ENCODE measurements at regions not wholly inside any gene's neighbourhood (a gene's known extent, or its start where the extent isn't known, plus 50 kb on each side); places are given as distances from the start of the nearest gene placed in this dataset.

- TF ChIP-seq ISL1 (CRISPR knock-in tag; IDR thresholded peaks at IDR 0.05), result no peak
- no peak for TF ChIP-seq OSR1 (CRISPR knock-in tag; IDR thresholded peaks at IDR 0.05)
- no peak for TF ChIP-seq ZNF565 (CRISPR knock-in tag; conservative IDR thresholded peaks at IDR 0.05; ENCODE audit: low read depth)
- TF ChIP-seq SNAI2 (CRISPR knock-in tag; IDR thresholded peaks at IDR 0.05), result no peak
- no peak for TF ChIP-seq PPARA (CRISPR knock-in tag; IDR thresholded peaks at IDR 0.05; ENCODE audit: borderline replicate concordance)
- TF ChIP-seq ZC3H10 (CRISPR knock-in tag; IDR thresholded peaks at IDR 0.05), result no peak
- TF ChIP-seq TCF4 (CRISPR knock-in tag; IDR thresholded peaks at IDR 0.05; ENCODE audit: borderline replicate concordance), result no peak
- TF ChIP-seq CSDC2 (CRISPR knock-in tag; IDR thresholded peaks at IDR 0.05), result no peak
- TF ChIP-seq TSHZ2 (CRISPR knock-in tag; IDR thresholded peaks at IDR 0.05), result no peak
- no peak for ATAC-seq
These were observed 265.2 kb downstream of the GATA3 start for GRCh38 chr10:8319704-8320103.

DNA sequence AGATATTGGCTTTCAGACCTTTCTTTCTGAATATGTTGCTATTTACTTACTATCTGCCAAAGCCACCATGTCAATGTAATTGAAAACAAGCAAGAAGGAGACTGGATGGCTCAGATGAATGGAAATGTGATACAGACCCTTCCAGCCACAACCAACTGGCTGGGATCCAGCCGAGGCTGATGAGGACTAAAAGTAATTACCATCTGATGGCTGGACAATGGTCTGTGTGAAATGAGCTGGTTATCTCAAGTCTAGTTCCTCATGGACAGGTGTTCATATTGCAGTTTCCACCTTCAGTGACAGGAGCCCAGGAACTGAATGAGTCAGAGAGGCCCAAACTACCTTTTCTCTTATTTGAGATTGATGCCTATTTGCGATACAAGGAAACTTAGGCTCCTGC lies 267.5 kb downstream of the GATA3 start:
- ATAC-seq, result no peak
- TF ChIP-seq, protein P1, sequence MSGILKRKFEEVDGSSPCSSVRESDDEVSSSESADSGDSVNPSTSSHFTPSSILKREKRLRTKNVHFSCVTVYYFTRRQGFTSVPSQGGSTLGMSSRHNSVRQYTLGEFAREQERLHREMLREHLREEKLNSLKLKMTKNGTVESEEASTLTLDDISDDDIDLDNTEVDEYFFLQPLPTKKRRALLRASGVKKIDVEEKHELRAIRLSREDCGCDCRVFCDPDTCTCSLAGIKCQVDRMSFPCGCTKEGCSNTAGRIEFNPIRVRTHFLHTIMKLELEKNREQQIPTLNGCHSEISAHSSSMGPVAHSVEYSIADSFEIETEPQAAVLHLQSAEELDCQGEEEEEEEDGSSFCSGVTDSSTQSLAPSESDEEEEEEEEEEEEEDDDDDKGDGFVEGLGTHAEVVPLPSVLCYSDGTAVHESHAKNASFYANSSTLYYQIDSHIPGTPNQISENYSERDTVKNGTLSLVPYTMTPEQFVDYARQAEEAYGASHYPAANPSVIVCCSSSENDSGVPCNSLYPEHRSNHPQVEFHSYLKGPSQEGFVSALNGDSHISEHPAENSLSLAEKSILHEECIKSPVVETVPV (CRISPR knock-in tag; IDR thresholded peaks at IDR 0.05), result no peak
- TF ChIP-seq, protein P2, sequence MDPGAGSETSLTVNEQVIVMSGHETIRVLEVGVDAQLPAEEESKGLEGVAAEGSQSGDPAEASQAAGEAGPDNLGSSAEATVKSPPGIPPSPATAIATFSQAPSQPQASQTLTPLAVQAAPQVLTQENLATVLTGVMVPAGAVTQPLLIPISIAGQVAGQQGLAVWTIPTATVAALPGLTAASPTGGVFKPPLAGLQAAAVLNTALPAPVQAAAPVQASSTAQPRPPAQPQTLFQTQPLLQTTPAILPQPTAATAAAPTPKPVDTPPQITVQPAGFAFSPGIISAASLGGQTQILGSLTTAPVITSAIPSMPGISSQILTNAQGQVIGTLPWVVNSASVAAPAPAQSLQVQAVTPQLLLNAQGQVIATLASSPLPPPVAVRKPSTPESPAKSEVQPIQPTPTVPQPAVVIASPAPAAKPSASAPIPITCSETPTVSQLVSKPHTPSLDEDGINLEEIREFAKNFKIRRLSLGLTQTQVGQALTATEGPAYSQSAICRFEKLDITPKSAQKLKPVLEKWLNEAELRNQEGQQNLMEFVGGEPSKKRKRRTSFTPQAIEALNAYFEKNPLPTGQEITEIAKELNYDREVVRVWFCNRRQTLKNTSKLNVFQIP (CRISPR knock-in tag; IDR thresholded peaks at IDR 0.05; ENCODE audit: borderline replicate concordance, low read depth), result no peak
- TF ChIP-seq GLIS3 (CRISPR knock-in tag; IDR thresholded peaks at IDR 0.05), result no peak
- TF ChIP-seq, protein P3, sequence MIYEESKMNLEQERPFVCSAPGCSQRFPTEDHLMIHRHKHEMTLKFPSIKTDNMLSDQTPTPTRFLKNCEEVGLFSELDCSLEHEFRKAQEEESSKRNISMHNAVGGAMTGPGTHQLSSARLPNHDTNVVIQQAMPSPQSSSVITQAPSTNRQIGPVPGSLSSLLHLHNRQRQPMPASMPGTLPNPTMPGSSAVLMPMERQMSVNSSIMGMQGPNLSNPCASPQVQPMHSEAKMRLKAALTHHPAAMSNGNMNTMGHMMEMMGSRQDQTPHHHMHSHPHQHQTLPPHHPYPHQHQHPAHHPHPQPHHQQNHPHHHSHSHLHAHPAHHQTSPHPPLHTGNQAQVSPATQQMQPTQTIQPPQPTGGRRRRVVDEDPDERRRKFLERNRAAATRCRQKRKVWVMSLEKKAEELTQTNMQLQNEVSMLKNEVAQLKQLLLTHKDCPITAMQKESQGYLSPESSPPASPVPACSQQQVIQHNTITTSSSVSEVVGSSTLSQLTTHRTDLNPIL (CRISPR knock-in tag; IDR thresholded peaks at IDR 0.05; ENCODE audit: low read depth), result no peak

DNA sequence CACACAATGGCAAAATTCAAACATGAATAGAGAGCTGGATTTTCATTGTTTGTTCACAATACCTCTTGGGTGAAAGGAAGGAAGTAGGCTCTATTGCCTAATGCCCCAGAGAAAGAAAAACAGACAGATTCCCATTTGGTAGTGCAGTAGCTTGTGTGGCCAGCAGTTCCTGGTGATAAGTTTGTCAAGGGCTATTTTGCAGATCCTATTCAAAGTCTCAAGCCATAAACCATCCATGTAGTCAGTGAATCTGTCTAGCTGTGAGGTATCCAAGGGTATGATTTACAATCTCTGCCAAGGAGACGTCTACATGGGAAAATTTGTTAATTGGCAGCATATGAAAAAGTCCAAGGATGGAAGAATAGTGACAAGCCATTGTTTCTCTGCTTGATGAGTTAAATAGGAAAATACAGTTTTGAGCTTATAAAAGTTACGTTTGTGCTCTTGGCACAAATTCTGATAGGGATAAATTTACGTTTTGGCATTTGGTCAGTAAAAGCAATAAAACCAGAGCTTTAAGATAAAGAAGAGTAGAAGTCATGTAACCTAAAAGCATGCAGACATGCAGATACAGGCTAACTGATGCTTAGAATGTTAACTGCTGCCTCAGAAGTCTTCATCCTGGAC lies 269.1 kb downstream of the GATA3 start:
- no peak for ATAC-seq
- 0 out of 2 replicates have a peak, but pooled peaks have one; percentile 28 for TF ChIP-seq ISL1 (CRISPR knock-in tag; IDR thresholded peaks at IDR 0.05)
- no peak for TF ChIP-seq PATZ1 (CRISPR knock-in tag; IDR thresholded peaks at IDR 0.05; ENCODE audit: borderline replicate concordance)
- TF ChIP-seq BACH2 (CRISPR knock-in tag; IDR thresholded peaks at IDR 0.05; ENCODE audit: borderline replicate concordance), result no peak
- TF ChIP-seq ZNF565 (CRISPR knock-in tag; conservative IDR thresholded peaks at IDR 0.05; ENCODE audit: low read depth), result no peak

- TF ChIP-seq ZNF70 (CRISPR knock-in tag; IDR thresholded peaks at IDR 0.05), result no peak
- TF ChIP-seq ESRRG (CRISPR knock-in tag; IDR thresholded peaks at IDR 0.05), result no peak
- no peak for TF ChIP-seq GLIS3 (CRISPR knock-in tag; IDR thresholded peaks at IDR 0.05)
- TF ChIP-seq ZFP30 (CRISPR knock-in tag; IDR thresholded peaks at IDR 0.05), result no peak
- no peak for TF ChIP-seq TSHZ2 (CRISPR knock-in tag; IDR thresholded peaks at IDR 0.05)
- no peak for TF ChIP-seq PPARA (CRISPR knock-in tag; IDR thresholded peaks at IDR 0.05; ENCODE audit: borderline replicate concordance)
- ATAC-seq, result no peak
These were observed 270.8 kb downstream of the GATA3 start for GRCh38 chr10:8325024-8325980.
